HepG2 (cell line): ENCODE measurements at regions not wholly inside any gene's neighbourhood (a gene's known extent, or its start where the extent isn't known, plus 50 kb on each side); places are given as distances from the start of the nearest gene placed in this dataset.

Experiments used
- ATAC-seq: fragments of 200-7000 bp; cut with Tn5 transposase; 3 replicates; pipeline ENCODE4 v1.9.1; 2020; ENCODE audit warnings: mild to moderate bottlenecking, moderate library complexity
- BruUV-seq: library from RNA; stranded (reverse); fragments of 400-500 nt; replicated peaks from 2 replicates; lab custom pipeline; 2021; lab: Mats Ljungman, UMichigan
- CTCF ChIA-PET: fragments of 300-600 bp; formaldehyde crosslinking; extraction: SDS; loops from one replicate; lab custom pipeline; 2021; ENCODE audit warnings: low total read pairs, inconsistent platforms, low intra/inter-chr PET ratio; lab: Yijun Ruan, JAX
- POLR2A ChIA-PET: fragments of 350-600 bp; sonication (Branson Sonifier 250); formaldehyde crosslinking; loops from one replicate; lab custom pipeline; 2020; ENCODE audit warnings: antibody characterized with exemption, inconsistent platforms; lab: Yijun Ruan, JAX
- DNase-seq: peaks from one replicate; pipeline ENCODE4 v3.0.0-alpha.2; 2015; ENCODE audit warnings: low spot score
- FAIRE-seq: peaks from 3 replicates; lab custom pipeline; 2011; peaks lifted over from hg19 to GRCh38; lab: Jason Lieb, UNC
- H2AFZ ChIP-seq: one replicate; pipeline ENCODE4 v1.6.1; 2011; ENCODE audit warnings: low read length, inconsistent platforms
- H3K27ac ChIP-seq: fragments of 300-600 bp; 3 replicates; pipeline ENCODE4 v1.8.0; 2011; ENCODE audit warnings: mixed run types, mild to moderate bottlenecking, mixed read lengths, low read length, inconsistent platforms; ENCODE audit not compliant: insufficient read depth; ENCODE audit errors: extremely low read length
- H3K27me3 ChIP-seq, 2 experiments: fragments of 200-600 bp in 1 of 2; 2 replicates in 1 of 2; 3 replicates in 1 of 2; pipeline versions ENCODE4 v1.6.0 to v1.8.0; 2011; ENCODE audit warnings: low read length in 2 of 2, mild to moderate bottlenecking in 2 of 2, moderate library complexity in 2 of 2, inconsistent platforms in 1 of 2; ENCODE audit not compliant: insufficient read depth in 2 of 2, control insufficient read depth in 1 of 2
- H3K36me3 ChIP-seq, 2 experiments: fragments of 200-600 bp in 1 of 2; replicated peaks in 1 of 2; 2 replicates in 1 of 2; 3 replicates in 1 of 2; pipeline versions ENCODE4 v1.5.1 to v1.8.0; 2011; ENCODE audit warnings: low read length in 2 of 2, inconsistent platforms in 1 of 2; ENCODE audit not compliant: insufficient read depth in 2 of 2, control insufficient read depth in 1 of 2
- H3K4me1 ChIP-seq: 2 replicates; pipeline ENCODE4 v1.5.1; 2012; ENCODE audit warnings: low read length, inconsistent platforms; ENCODE audit not compliant: insufficient read depth
- H3K4me2 ChIP-seq: 2 replicates; pipeline ENCODE4 v1.6.0; 2011; ENCODE audit warnings: low read depth, low read length, inconsistent platforms
- H3K4me3 ChIP-seq, 3 experiments: fragments of 200-600 bp in 1 of 3; sonication (generic), shearing (Covaris generic) in 1 of 3; replicated peaks in 1 of 3; 2 replicates each; pipeline ENCODE4 v1.5.1; 2011 to 2016; ENCODE audit warnings: low read length in 3 of 3, inconsistent platforms in 2 of 3, low read depth in 2 of 3, mild to moderate bottlenecking in 2 of 3, control low read depth in 1 of 3, mixed read lengths in 1 of 3; ENCODE audit not compliant: insufficient read depth in 1 of 3
- H3K79me2 ChIP-seq: one replicate; pipeline ENCODE4 v1.6.1; 2011; ENCODE audit warnings: low read length, inconsistent platforms; ENCODE audit not compliant: insufficient read depth
- H3K9ac ChIP-seq: 2 replicates; pipeline ENCODE4 v1.6.0; 2011; ENCODE audit warnings: mild to moderate bottlenecking, low read depth, low read length, inconsistent platforms; ENCODE audit not compliant: insufficient read depth
- H3K9me3 ChIP-seq: 2 replicates; pipeline ENCODE4 v1.5.1; 2012; ENCODE audit warnings: mild to moderate bottlenecking, low read length
- H4K20me1 ChIP-seq: 2 replicates; pipeline ENCODE4 v1.6.0; 2011; ENCODE audit warnings: inconsistent platforms, mild to moderate bottlenecking, low read length, moderate library complexity; ENCODE audit not compliant: insufficient read depth
- ASH2L ChIP-seq: fragments of 300-600, 200-600 bp; sonication (generic); IDR thresholded peaks from 2 replicates; pipeline ENCODE4 v1.7.0; 2017; ENCODE audit warnings: low read depth, mild to moderate bottlenecking, moderate library complexity, mixed read lengths, low read length; ENCODE audit not compliant: insufficient read length
- KLF15 ChIP-seq: sonication (generic); formaldehyde crosslinking; IDR thresholded peaks from 2 replicates; pipeline ENCODE4 v1.8.1; 2023; ENCODE audit warnings: borderline replicate concordance, mild to moderate bottlenecking, inconsistent platforms, missing genetic modification reagents, mixed read lengths
- MEIS2 ChIP-seq: sonication (generic); formaldehyde crosslinking; IDR thresholded peaks from 2 replicates; pipeline ENCODE4 v1.9.0; 2021; ENCODE audit warnings: mild to moderate bottlenecking, missing genetic modification reagents
- MTA3 ChIP-seq: sonication (generic); formaldehyde crosslinking; IDR thresholded peaks from 2 replicates; pipeline ENCODE4 v1.4.0; 2020; ENCODE audit warnings: missing genetic modification reagents
- NCOA5 ChIP-seq: sonication (generic); formaldehyde crosslinking; IDR thresholded peaks from 2 replicates; pipeline ENCODE4 v1.4.0; 2020; ENCODE audit warnings: missing genetic modification reagents
- ZNF17 ChIP-seq: sonication (generic); formaldehyde crosslinking; IDR thresholded peaks from 2 replicates; pipeline ENCODE4 v1.5.0; 2020; ENCODE audit warnings: mild to moderate bottlenecking, missing genetic modification reagents
- ZNF205 ChIP-seq: IDR thresholded peaks from 2 replicates; pipeline ENCODE4 v1.6.1; 2018; ENCODE audit warnings: missing biosample characterization, missing genetic modification reagents
- ZNF496 ChIP-seq: sonication (generic); formaldehyde crosslinking; IDR thresholded peaks from 2 replicates; pipeline ENCODE4 v1.8.1; 2023; ENCODE audit warnings: mild to moderate bottlenecking, moderate library complexity, missing genetic modification reagents; ENCODE audit not compliant: insufficient replicate concordance
- ZNF746 ChIP-seq: sonication (generic); formaldehyde crosslinking; IDR thresholded peaks from 2 replicates; pipeline ENCODE4 v1.8.0; 2022; ENCODE audit warnings: mild to moderate bottlenecking, missing genetic modification reagents
- ZNF772 ChIP-seq: sonication (generic); formaldehyde crosslinking; IDR thresholded peaks from 2 replicates; pipeline ENCODE4 v1.5.0; 2020; ENCODE audit warnings: mild to moderate bottlenecking, missing genetic modification reagents
- WGBS: methylation state at CpG from one replicate; pipeline ENCODE4 v1.1.6; 2017; ENCODE audit warnings: low lambda C conversion rate; 5-methylcytosine and 5-hydroxymethylcytosine counted together
- in situ Hi-C: cut with HindIII; loops from 2 replicates; pipeline ENCODE4 v1.10.0; 2017; ENCODE audit warnings: low pct_unique_long_range_greater_than_20kb; ENCODE audit not compliant: extremely low pct_ligation_motif_present
- intact Hi-C: fragments of 100-400 bp; cut with micrococcal nuclease; formaldehyde crosslinking; loops from one replicate; pipeline ENCODE4 v1.10.0; 2022; ENCODE audit not compliant: unreplicated experiment
- TF ChIP-seq, protein P1 (sequence below): sonication (generic); formaldehyde crosslinking; conservative IDR thresholded peaks from 2 replicates; pipeline ENCODE4 v1.5.0; 2020; ENCODE audit warnings: missing genetic modification reagents
- TF ChIP-seq, protein P2 (sequence below): conservative IDR thresholded peaks from 2 replicates; pipeline ENCODE4 v1.6.1; 2018; ENCODE audit warnings: missing genetic modification reagents
- TF ChIP-seq, protein P3 (sequence below): sonication (generic); formaldehyde crosslinking; IDR thresholded peaks from 2 replicates; pipeline ENCODE4 v1.4.0; 2020; ENCODE audit warnings: missing genetic modification reagents, mild to moderate bottlenecking, borderline replicate concordance
- TF ChIP-seq, protein P4 (sequence below): IDR thresholded peaks from 2 replicates; pipeline ENCODE4 v1.4.0; 2020; ENCODE audit warnings: mild to moderate bottlenecking, missing genetic modification reagents
- TF ChIP-seq, protein P5 (sequence below): sonication (generic); formaldehyde crosslinking; IDR thresholded peaks from 2 replicates; pipeline ENCODE4 v1.5.1; 2020; ENCODE audit warnings: mild to moderate bottlenecking, missing genetic modification reagents, borderline replicate concordance

DNA sequence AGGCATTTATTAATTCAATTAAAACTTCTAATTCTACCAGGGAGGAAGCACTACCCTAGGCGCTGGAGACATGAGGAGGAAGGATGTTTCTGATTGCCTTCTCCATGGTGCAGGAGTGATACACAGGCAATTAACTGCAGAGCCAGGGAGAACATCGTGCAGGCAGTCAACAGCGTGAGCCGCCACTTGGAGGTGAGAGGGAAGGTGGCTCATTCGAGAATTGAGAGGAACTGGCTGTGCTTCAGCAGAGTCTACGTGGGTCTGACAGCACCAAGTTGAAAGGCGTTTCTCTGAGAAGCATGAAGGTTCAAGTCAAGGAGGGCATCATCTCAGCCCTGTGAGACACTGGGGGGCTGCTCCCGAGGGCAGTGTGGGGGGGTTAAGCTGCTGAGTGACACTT lies 388.7 kb upstream of the MYT1L start:
- DNase-seq (no peak), FAIRE-seq (no peak), ATAC-seq (no peak)
- ChIA-PET CTCF (no interaction called here), POLR2A (no interaction called here)
- WGBS: 14% methylated on average over 8 of the region's 8 CpGs
- Histone ChIP-seq H3K36me3 (no peaks in the 10 kb centered on the region), H3K79me2 (no peaks in the 10 kb centered on the region), H3K9me3 (no peaks in the 10 kb centered on the region), H3K4me3 (no peak overlapping the region), H4K20me1 (no peaks in the 10 kb centered on the region), H2AFZ (no peak overlapping the region), H3K27ac (no peak overlapping the region), H3K4me2 (no peak overlapping the region), H3K4me1 (no peaks in the 10 kb centered on the region), H3K9ac (no peak overlapping the region), H3K27me3 (peaks cover 5 to 52% of the 10 kb centered on the region in 2 experiments; a peak in 4 of 5 replicates)
- in situ Hi-C loops: no loop called here
- intact Hi-C loops: no loop called here
- no TSS peak for BruUV-seq
- no peak for TF ChIP-seq ZNF772 (CRISPR knock-in tag)
- no peak for TF ChIP-seq KLF15 (CRISPR knock-in tag)
- no peak for TF ChIP-seq MEIS2 (CRISPR knock-in tag)
- no peak for TF ChIP-seq ZNF17 (CRISPR knock-in tag)
- TF ChIP-seq NCOA5: no peak
- TF ChIP-seq, protein P1, sequence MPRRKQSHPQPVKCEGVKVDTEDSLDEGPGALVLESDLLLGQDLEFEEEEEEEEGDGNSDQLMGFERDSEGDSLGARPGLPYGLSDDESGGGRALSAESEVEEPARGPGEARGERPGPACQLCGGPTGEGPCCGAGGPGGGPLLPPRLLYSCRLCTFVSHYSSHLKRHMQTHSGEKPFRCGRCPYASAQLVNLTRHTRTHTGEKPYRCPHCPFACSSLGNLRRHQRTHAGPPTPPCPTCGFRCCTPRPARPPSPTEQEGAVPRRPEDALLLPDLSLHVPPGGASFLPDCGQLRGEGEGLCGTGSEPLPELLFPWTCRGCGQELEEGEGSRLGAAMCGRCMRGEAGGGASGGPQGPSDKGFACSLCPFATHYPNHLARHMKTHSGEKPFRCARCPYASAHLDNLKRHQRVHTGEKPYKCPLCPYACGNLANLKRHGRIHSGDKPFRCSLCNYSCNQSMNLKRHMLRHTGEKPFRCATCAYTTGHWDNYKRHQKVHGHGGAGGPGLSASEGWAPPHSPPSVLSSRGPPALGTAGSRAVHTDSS: no peak
- no peak for TF ChIP-seq MTA3
- TF ChIP-seq, protein P2, sequence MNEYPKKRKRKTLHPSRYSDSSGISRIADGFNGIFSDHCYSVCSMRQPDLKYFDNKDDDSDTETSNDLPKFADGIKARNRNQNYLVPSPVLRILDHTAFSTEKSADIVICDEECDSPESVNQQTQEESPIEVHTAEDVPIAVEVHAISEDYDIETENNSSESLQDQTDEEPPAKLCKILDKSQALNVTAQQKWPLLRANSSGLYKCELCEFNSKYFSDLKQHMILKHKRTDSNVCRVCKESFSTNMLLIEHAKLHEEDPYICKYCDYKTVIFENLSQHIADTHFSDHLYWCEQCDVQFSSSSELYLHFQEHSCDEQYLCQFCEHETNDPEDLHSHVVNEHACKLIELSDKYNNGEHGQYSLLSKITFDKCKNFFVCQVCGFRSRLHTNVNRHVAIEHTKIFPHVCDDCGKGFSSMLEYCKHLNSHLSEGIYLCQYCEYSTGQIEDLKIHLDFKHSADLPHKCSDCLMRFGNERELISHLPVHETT: no peak
- TF ChIP-seq, protein P3, sequence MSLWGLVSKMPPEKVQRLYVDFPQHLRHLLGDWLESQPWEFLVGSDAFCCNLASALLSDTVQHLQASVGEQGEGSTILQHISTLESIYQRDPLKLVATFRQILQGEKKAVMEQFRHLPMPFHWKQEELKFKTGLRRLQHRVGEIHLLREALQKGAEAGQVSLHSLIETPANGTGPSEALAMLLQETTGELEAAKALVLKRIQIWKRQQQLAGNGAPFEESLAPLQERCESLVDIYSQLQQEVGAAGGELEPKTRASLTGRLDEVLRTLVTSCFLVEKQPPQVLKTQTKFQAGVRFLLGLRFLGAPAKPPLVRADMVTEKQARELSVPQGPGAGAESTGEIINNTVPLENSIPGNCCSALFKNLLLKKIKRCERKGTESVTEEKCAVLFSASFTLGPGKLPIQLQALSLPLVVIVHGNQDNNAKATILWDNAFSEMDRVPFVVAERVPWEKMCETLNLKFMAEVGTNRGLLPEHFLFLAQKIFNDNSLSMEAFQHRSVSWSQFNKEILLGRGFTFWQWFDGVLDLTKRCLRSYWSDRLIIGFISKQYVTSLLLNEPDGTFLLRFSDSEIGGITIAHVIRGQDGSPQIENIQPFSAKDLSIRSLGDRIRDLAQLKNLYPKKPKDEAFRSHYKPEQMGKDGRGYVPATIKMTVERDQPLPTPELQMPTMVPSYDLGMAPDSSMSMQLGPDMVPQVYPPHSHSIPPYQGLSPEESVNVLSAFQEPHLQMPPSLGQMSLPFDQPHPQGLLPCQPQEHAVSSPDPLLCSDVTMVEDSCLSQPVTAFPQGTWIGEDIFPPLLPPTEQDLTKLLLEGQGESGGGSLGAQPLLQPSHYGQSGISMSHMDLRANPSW (CRISPR knock-in tag): no peak
- TF ChIP-seq, protein P4, sequence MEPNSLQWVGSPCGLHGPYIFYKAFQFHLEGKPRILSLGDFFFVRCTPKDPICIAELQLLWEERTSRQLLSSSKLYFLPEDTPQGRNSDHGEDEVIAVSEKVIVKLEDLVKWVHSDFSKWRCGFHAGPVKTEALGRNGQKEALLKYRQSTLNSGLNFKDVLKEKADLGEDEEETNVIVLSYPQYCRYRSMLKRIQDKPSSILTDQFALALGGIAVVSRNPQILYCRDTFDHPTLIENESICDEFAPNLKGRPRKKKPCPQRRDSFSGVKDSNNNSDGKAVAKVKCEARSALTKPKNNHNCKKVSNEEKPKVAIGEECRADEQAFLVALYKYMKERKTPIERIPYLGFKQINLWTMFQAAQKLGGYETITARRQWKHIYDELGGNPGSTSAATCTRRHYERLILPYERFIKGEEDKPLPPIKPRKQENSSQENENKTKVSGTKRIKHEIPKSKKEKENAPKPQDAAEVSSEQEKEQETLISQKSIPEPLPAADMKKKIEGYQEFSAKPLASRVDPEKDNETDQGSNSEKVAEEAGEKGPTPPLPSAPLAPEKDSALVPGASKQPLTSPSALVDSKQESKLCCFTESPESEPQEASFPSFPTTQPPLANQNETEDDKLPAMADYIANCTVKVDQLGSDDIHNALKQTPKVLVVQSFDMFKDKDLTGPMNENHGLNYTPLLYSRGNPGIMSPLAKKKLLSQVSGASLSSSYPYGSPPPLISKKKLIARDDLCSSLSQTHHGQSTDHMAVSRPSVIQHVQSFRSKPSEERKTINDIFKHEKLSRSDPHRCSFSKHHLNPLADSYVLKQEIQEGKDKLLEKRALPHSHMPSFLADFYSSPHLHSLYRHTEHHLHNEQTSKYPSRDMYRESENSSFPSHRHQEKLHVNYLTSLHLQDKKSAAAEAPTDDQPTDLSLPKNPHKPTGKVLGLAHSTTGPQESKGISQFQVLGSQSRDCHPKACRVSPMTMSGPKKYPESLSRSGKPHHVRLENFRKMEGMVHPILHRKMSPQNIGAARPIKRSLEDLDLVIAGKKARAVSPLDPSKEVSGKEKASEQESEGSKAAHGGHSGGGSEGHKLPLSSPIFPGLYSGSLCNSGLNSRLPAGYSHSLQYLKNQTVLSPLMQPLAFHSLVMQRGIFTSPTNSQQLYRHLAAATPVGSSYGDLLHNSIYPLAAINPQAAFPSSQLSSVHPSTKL (CRISPR knock-in tag): no peak
- no peak for TF ChIP-seq ZNF205 (CRISPR knock-in tag)
- TF ChIP-seq ASH2L: no peak
- no peak for TF ChIP-seq ZNF746 (CRISPR knock-in tag)
- TF ChIP-seq, protein P5, sequence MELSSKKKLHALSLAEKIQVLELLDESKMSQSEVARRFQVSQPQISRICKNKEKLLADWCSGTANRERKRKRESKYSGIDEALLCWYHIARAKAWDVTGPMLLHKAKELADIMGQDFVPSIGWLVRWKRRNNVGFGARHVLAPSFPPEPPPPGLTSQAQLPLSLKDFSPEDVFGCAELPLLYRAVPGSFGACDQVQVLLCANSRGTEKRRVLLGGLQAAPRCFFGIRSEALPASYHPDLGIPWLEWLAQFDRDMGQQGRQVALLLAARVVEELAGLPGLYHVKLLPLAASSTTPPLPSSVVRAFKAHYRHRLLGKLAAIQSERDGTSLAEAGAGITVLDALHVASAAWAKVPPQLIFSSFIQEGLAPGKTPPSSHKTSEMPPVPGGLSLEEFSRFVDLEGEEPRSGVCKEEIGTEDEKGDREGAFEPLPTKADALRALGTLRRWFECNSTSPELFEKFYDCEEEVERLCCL: no peak
- TF ChIP-seq ZNF496 (CRISPR knock-in tag): no peak
